GM10248 (cell line): ENCODE measurements at regions not wholly inside any gene's neighbourhood (a gene's known extent, or its start where the extent isn't known, plus 50 kb on each side); places are given as distances from the start of the nearest gene placed in this dataset.

Source experiments
- CTCF ChIA-PET: fragments of 300-600 bp; sonication (Branson Sonifier 250); formaldehyde crosslinking; extraction: SDS; loops from one replicate; lab custom pipeline; 2021; ENCODE audit warnings: antibody characterized with exemption; lab: Yijun Ruan, JAX
- POLR2A ChIA-PET: fragments of 350-650 bp; sonication (Branson Sonifier 250); formaldehyde crosslinking; extraction: SDS; loops from one replicate; lab custom pipeline; 2020; ENCODE audit warnings: antibody characterized with exemption; lab: Yijun Ruan, JAX
- DNase-seq: peaks from one replicate; pipeline ENCODE4 v3.0.0; 2012; ENCODE audit errors: extremely low spot score
- CTCF ChIP-seq: IDR thresholded peaks from 2 replicates; pipeline ENCODE4 v1.5.1; 2012; ENCODE audit warnings: mild to moderate bottlenecking, low read depth; ENCODE audit errors: extremely low read depth, missing control alignments, control extremely low read depth

GRCh38 chr3:101940521-101941317 is 91.4 kb downstream of the NFKBIZ start:
- DNase-seq: no peak
- no peak for TF ChIP-seq CTCF
- ChIA-PET POLR2A (no interaction called here), CTCF (interaction anchor here (0.8 to 1.1 kb wide), 2 partner anchors 13 to 285 kb away, joined by 3 read pairs; no protein-coding TSS in a partner anchor)

- TF ChIP-seq CTCF: no peak
- ChIA-PET CTCF (no interaction called here), POLR2A (no interaction called here)
- DNase-seq: no peak
Observed at GRCh38 chr3:101941318-101942040, 92.2 kb downstream of the NFKBIZ start.

- no peak for TF ChIP-seq CTCF
- no peak for DNase-seq
- ChIA-PET CTCF (no interaction called here), POLR2A (no interaction called here)
Observed at GRCh38 chr3:101942356-101942755, 93.0 kb downstream of the NFKBIZ start.

- TF ChIP-seq CTCF: no peak
- no peak for DNase-seq
- CTCF ChIA-PET: interaction anchor here (0.8 kb wide), 1 partner anchor 105 kb away, joined by 3 read pairs; no protein-coding TSS in a partner anchor
- POLR2A ChIA-PET: interaction anchor here (0.6 to 0.7 kb wide), 2 partner anchors 9 to 94 kb away, joined by 3 read pairs; partner anchors contain the start of gene NFKBIZ
Observed at GRCh38 chr3:101943029-101943428, 93.7 kb downstream of the NFKBIZ start.

- DNase-seq: no peak
- POLR2A ChIA-PET: no interaction called here
- CTCF ChIA-PET: no interaction called here
- TF ChIP-seq CTCF: no peak
Observed at GRCh38 chr3:101944308-101944707, 95.0 kb downstream of the NFKBIZ start.

- TF ChIP-seq CTCF: no peak
- ChIA-PET POLR2A (interaction anchor here (1.1 kb wide), 1 partner anchor 96 kb away, joined by 3 read pairs; the partner anchor contains the start of gene NFKBIZ), CTCF (interaction anchor here (0.8 to 1.6 kb wide), 6 partner anchors 14 to 143 kb away, joined by 3 to 4 read pairs (median 3); no protein-coding TSS in a partner anchor)
- no peak for DNase-seq
Observed at GRCh38 chr3:101945980-101946379, 96.7 kb downstream of the NFKBIZ start.
